ENCODE measurements at regions not wholly inside any gene's neighbourhood (a gene's known extent, or its start where the extent isn't known, plus 50 kb on each side); places are given as distances from the start of the nearest gene placed in this dataset.

GRCh38 chr12:18851271-18851670 is 113.4 kb downstream of the CAPZA3 start:
- ChIA-PET POLR2A (ENCODE audit: unreplicated experiment) (no interaction called here), CTCF (no interaction called here)

GRCh38 chr12:18853570-18854366 is 115.8 kb downstream of the CAPZA3 start:
- H3K27ac ChIP-seq (ENCODE audit: low read length) = no peak overlapping the region
- H3K4me1 ChIP-seq (ENCODE audit: insufficient read depth, low read length) = no peaks in the 10 kb centered on the region
- no peaks in the 10 kb centered on the region for H3K79me2 ChIP-seq (ENCODE audit: low read length)
- no peak overlapping the region for H2AFZ ChIP-seq (ENCODE audit: low read length)
- no peaks in the 10 kb centered on the region for H3K9me3 ChIP-seq (ENCODE audit: low read length)
- no peaks in the 10 kb centered on the region for H4K20me1 ChIP-seq (ENCODE audit: low read length)
- no peak overlapping the region for H3K4me2 ChIP-seq (ENCODE audit: low read length)
- ATAC-seq (no peak), DNase-seq (no peak)
- intact Hi-C loops (cut with micrococcal nuclease) = no loop called here
- H3K9me2 ChIP-seq (replicated peaks; ENCODE audit: low read length) = no peaks in the 10 kb centered on the region
- POLR2A ChIA-PET (ENCODE audit: unreplicated experiment) = no interaction called here
- no peak for TF ChIP-seq CTCF (conservative IDR thresholded peaks at IDR 0.05; ENCODE audit: low read depth, low read length)
- TF ChIP-seq EZH2 (IDR thresholded peaks at IDR 0.05; ENCODE audit: low read length, unreplicated experiment) = no peak
- TF ChIP-seq EZH2phosphoT487 (IDR thresholded peaks at IDR 0.05; ENCODE audit: borderline replicate concordance, low read length) = no peak
- no peaks in the 10 kb centered on the region for H3F3A ChIP-seq (ENCODE audit: low read length, unreplicated experiment)
- H3K36me3 ChIP-seq (ENCODE audit: low read depth, low read length) = no peaks in the 10 kb centered on the region
- H3K9ac ChIP-seq (ENCODE audit: low read length) = no peak overlapping the region
- no TSS peak for BruUV-seq (replicated peaks)
- CTCF ChIA-PET = no interaction called here
- H3K4me3 ChIP-seq (ENCODE audit: low read length) = no peak overlapping the region
- H3K27me3 ChIP-seq (ENCODE audit: low read length) = no peaks in the 10 kb centered on the region

More at GRCh38 chr12:18851271-18851670, 113.4 kb downstream of the CAPZA3 start:
- ATAC-seq (no peak), DNase-seq (no peak)
- TF ChIP-seq EZH2phosphoT487 (IDR thresholded peaks at IDR 0.05; ENCODE audit: borderline replicate concordance, low read length) = no peak
- TF ChIP-seq EZH2 (IDR thresholded peaks at IDR 0.05; ENCODE audit: low read length, unreplicated experiment) = no peak
- TF ChIP-seq CTCF (conservative IDR thresholded peaks at IDR 0.05; ENCODE audit: low read depth, low read length) = no peak
- no peaks in the 10 kb centered on the region for H3K9me2 ChIP-seq (replicated peaks; ENCODE audit: low read length)
- no peaks in the 10 kb centered on the region for H3K4me1 ChIP-seq (ENCODE audit: insufficient read depth, low read length)
- no peaks in the 10 kb centered on the region for H3K9me3 ChIP-seq (ENCODE audit: low read length)
- intact Hi-C loops (cut with micrococcal nuclease) = no loop called here
- no peak overlapping the region for H3K4me2 ChIP-seq (ENCODE audit: low read length)
- no peaks in the 10 kb centered on the region for H3K79me2 ChIP-seq (ENCODE audit: low read length)
- H3K27me3 ChIP-seq (ENCODE audit: low read length) = no peaks in the 10 kb centered on the region
- no peak overlapping the region for H3K27ac ChIP-seq (ENCODE audit: low read length)
- H4K20me1 ChIP-seq (ENCODE audit: low read length) = no peaks in the 10 kb centered on the region
- BruUV-seq (replicated peaks) = no TSS peak
- H3K9ac ChIP-seq (ENCODE audit: low read length) = no peak overlapping the region
- no peaks in the 10 kb centered on the region for H3K36me3 ChIP-seq (ENCODE audit: low read depth, low read length)
- H2AFZ ChIP-seq (ENCODE audit: low read length) = no peak overlapping the region
- no peak overlapping the region for H3K4me3 ChIP-seq (ENCODE audit: low read length)
- H3F3A ChIP-seq (ENCODE audit: low read length, unreplicated experiment) = no peaks in the 10 kb centered on the region

- H3K4me3 ChIP-seq (ENCODE audit: low read length) = no peak overlapping the region
- no peak overlapping the region for H3K4me2 ChIP-seq (ENCODE audit: low read length)
- POLR2A ChIA-PET (ENCODE audit: unreplicated experiment) = no interaction called here
- no peaks in the 10 kb centered on the region for H3K27me3 ChIP-seq (ENCODE audit: low read length)
- H3F3A ChIP-seq (ENCODE audit: low read length, unreplicated experiment) = no peaks in the 10 kb centered on the region
- no peak overlapping the region for H3K27ac ChIP-seq (ENCODE audit: low read length)
- no TSS peak for BruUV-seq (replicated peaks)
- no peaks in the 10 kb centered on the region for H3K4me1 ChIP-seq (ENCODE audit: insufficient read depth, low read length)
- no peaks in the 10 kb centered on the region for H3K36me3 ChIP-seq (ENCODE audit: low read depth, low read length)
- intact Hi-C loops (cut with micrococcal nuclease) = no loop called here
- TF ChIP-seq CTCF (conservative IDR thresholded peaks at IDR 0.05; ENCODE audit: low read depth, low read length) (no peak), EZH2 (IDR thresholded peaks at IDR 0.05; ENCODE audit: low read length, unreplicated experiment) (no peak)
- no peak for DNase-seq
- no peaks in the 10 kb centered on the region for H4K20me1 ChIP-seq (ENCODE audit: low read length)
- CTCF ChIA-PET = no interaction called here
- no peak overlapping the region for H3K9ac ChIP-seq (ENCODE audit: low read length)
- no peaks in the 10 kb centered on the region for H3K9me3 ChIP-seq (ENCODE audit: low read length)
- H3K79me2 ChIP-seq (ENCODE audit: low read length) = no peaks in the 10 kb centered on the region
- no peak for ATAC-seq
- H2AFZ ChIP-seq (ENCODE audit: low read length) = no peak overlapping the region
- H3K9me2 ChIP-seq (replicated peaks; ENCODE audit: low read length) = no peaks in the 10 kb centered on the region
Observed at GRCh38 chr12:18857656-18858055, 119.7 kb downstream of the CAPZA3 start.

All from PC-3 (cell line).